HCT116 (cell line): ENCODE measurements at regions not wholly inside any gene's neighbourhood (a gene's known extent, or its start where the extent isn't known, plus 50 kb on each side); places are given as distances from the start of the nearest gene placed in this dataset.

Experiments used
- ATAC-seq: fragments of 200-7000 bp; cut with Tn5 transposase; 2 replicates; pipeline ENCODE4 v1.9.1; 2020; ENCODE audit warnings: mild to moderate bottlenecking, moderate library complexity
- BruUV-seq: library from RNA; stranded (reverse); fragments of 400-500 nt; replicated peaks from 2 replicates; lab custom pipeline; 2021; lab: Mats Ljungman, UMichigan
- CTCF ChIA-PET: fragments of 300-600 bp; sonication (Branson Sonifier 250); formaldehyde crosslinking; loops from one replicate; lab custom pipeline; 2021; ENCODE audit warnings: antibody characterized with exemption; lab: Charles Lee
- POLR2A ChIA-PET: fragments of 300-600, 350-600 bp; sonication (Branson Sonifier 250); formaldehyde crosslinking; loops from one replicate; lab custom pipeline; 2021; ENCODE audit warnings: antibody characterized with exemption; lab: Charles Lee
- RAD21 ChIA-PET, 2 experiments: fragments of 300-600 bp; sonication (Branson Sonifier 250); formaldehyde crosslinking; loops; one replicate each; lab custom pipeline; 2023; ENCODE audit warnings: low total read pairs in 2 of 2; ENCODE audit not compliant: uncharacterized antibody in 2 of 2, unreplicated experiment in 2 of 2, low non-redundant PET in 1 of 2; lab: Charles Lee
- DNase-seq: peaks from one replicate; pipeline ENCODE4 v3.0.0-alpha.2; 2010; ENCODE audit warnings: low read depth, low spot score
- H2AFZ ChIP-seq: fragments of 200-600 bp; shearing (Covaris generic), sonication (generic); 2 replicates; pipeline ENCODE4 v1.6.1; 2017; ENCODE audit warnings: low read depth, mixed run types, mixed read lengths, antibody characterized with exemption, low read length; ENCODE audit not compliant: poor library complexity, severe bottlenecking
- H3K27ac ChIP-seq: 2 replicates; pipeline ENCODE4 v1.5.1; 2012; ENCODE audit warnings: low read depth, low read length
- H3K27me3 ChIP-seq: fragments of 200-600 bp; sonication (generic); 2 replicates; pipeline ENCODE4 v1.6.1; 2016; ENCODE audit warnings: mixed run types, low read length, mixed read lengths; ENCODE audit not compliant: insufficient read depth
- H3K36me3 ChIP-seq, 2 experiments: fragments of 200-500 bp in 1 of 2; fragments of 200-600 bp in 1 of 2; sonication (Bioruptor generic) in 1 of 2; sonication (generic) in 1 of 2; 2 replicates each; pipeline versions ENCODE4 v1.5.1 to v1.6.1; 2014 to 2016; ENCODE audit warnings: low read length in 2 of 2, inconsistent platforms in 1 of 2, mixed read lengths in 1 of 2, mixed run types in 1 of 2; ENCODE audit not compliant: insufficient read depth in 2 of 2, control insufficient read depth in 1 of 2
- H3K4me1 ChIP-seq, 2 experiments: fragments of 200-600 bp in 1 of 2; sonication (generic) in 1 of 2; 2 replicates each; pipeline versions ENCODE4 v1.5.1 to v1.6.1; 2012 to 2017; ENCODE audit warnings: low read length in 2 of 2, inconsistent platforms in 1 of 2, mild to moderate bottlenecking in 1 of 2, mixed read lengths in 1 of 2, mixed run types in 1 of 2, moderate library complexity in 1 of 2; ENCODE audit not compliant: insufficient read depth in 2 of 2, control insufficient read depth in 1 of 2
- H3K4me2 ChIP-seq: fragments of 200-600 bp; sonication (generic); 2 replicates; pipeline ENCODE4 v1.6.1; 2017; ENCODE audit warnings: mixed run types, low read length, mixed read lengths
- H3K4me3 ChIP-seq, 2 experiments: fragments of 200-600 bp in 1 of 2; sonication (generic) in 1 of 2; replicated peaks in 1 of 2; 2 replicates each; pipeline ENCODE4 v1.5.1; 2011 to 2016; ENCODE audit warnings: low read length in 2 of 2, control low read depth in 1 of 2, low read depth in 1 of 2, mild to moderate bottlenecking in 1 of 2, mixed read lengths in 1 of 2, mixed run types in 1 of 2
- H3K79me2 ChIP-seq: fragments of 200-600 bp; sonication (generic); 2 replicates; pipeline ENCODE4 v1.6.1; 2017; ENCODE audit warnings: mild to moderate bottlenecking, mixed run types, low read length, moderate library complexity, mixed read lengths; ENCODE audit not compliant: insufficient read depth
- H3K9ac ChIP-seq: fragments of 200-600 bp; sonication (generic); 2 replicates; pipeline ENCODE4 v1.6.1; 2016; ENCODE audit warnings: low read length, mixed read lengths
- H3K9me2 ChIP-seq: fragments of 200-600 bp; sonication (generic), shearing (Covaris generic); 2 replicates; pipeline ENCODE4 v1.6.1; 2017; ENCODE audit warnings: mixed run types, mild to moderate bottlenecking, moderate library complexity; ENCODE audit not compliant: insufficient read depth
- H3K9me3 ChIP-seq, 2 experiments: fragments of 200-500 bp in 1 of 2; fragments of 200-600 bp in 1 of 2; sonication (Bioruptor generic) in 1 of 2; sonication (generic) in 1 of 2; 2 replicates each; pipeline ENCODE4 v1.6.1; 2014 to 2017; ENCODE audit warnings: low read length in 2 of 2, mixed read lengths in 2 of 2, inconsistent platforms in 1 of 2, low read depth in 1 of 2, mild to moderate bottlenecking in 1 of 2, mixed run types in 1 of 2, moderate library complexity in 1 of 2; ENCODE audit not compliant: control insufficient read depth in 1 of 2, insufficient read depth in 1 of 2
- H4K20me1 ChIP-seq: fragments of 200-600 bp; sonication (generic), shearing (Covaris generic); 2 replicates; pipeline ENCODE4 v1.6.1; 2017; ENCODE audit warnings: mixed run types, mild to moderate bottlenecking, moderate library complexity; ENCODE audit not compliant: insufficient read depth
- ATF3 ChIP-seq: IDR thresholded peaks from 2 replicates; pipeline ENCODE4 v1.6.1; 2012
- CBX3 ChIP-seq: IDR thresholded peaks from 2 replicates; pipeline ENCODE4 v1.6.1; 2012; ENCODE audit warnings: low read depth
- CEBPB ChIP-seq: IDR thresholded peaks from 2 replicates; pipeline ENCODE4 v1.6.1; 2012; ENCODE audit warnings: low read depth
- CTCF ChIP-seq, 3 experiments: fragments of 200-600 bp in 1 of 3; sonication (generic) in 1 of 3; IDR thresholded peaks in 2 of 3; conservative IDR thresholded peaks in 1 of 3; 2 replicates each; pipeline ENCODE4 v1.5.1; 2012 to 2017; ENCODE audit warnings: low read depth in 2 of 3, low read length in 2 of 3, antibody characterized with exemption in 1 of 3, borderline replicate concordance in 1 of 3, control low read depth in 1 of 3, mild to moderate bottlenecking in 1 of 3, mixed read lengths in 1 of 3, mixed run types in 1 of 3, moderate library complexity in 1 of 3; ENCODE audit not compliant: insufficient read depth in 1 of 3
- EGR1 ChIP-seq: IDR thresholded peaks from 2 replicates; pipeline ENCODE4 v1.6.1; 2012; ENCODE audit warnings: low read depth
- ELF1 ChIP-seq: IDR thresholded peaks from 2 replicates; pipeline ENCODE4 v1.6.1; 2012; ENCODE audit warnings: low read depth, borderline replicate concordance
- EZH2 ChIP-seq: fragments of 200-600 bp; sonication (generic); IDR thresholded peaks from 2 replicates; pipeline ENCODE4 v1.6.1; 2017; ENCODE audit warnings: antibody characterized with exemption, mixed run types
- FOSL1 ChIP-seq: IDR thresholded peaks from 2 replicates; pipeline ENCODE4 v1.6.1; 2012; ENCODE audit warnings: low read depth
- MAX ChIP-seq: IDR thresholded peaks from 2 replicates; pipeline ENCODE4 v1.6.1; 2012
- POLR2AphosphoS5 ChIP-seq: IDR thresholded peaks from 2 replicates; pipeline ENCODE4 v1.6.1; 2011; ENCODE audit warnings: mild to moderate bottlenecking, low read depth, low read length, moderate library complexity
- RAD21 ChIP-seq: IDR thresholded peaks from 2 replicates; pipeline ENCODE4 v1.6.1; 2012; ENCODE audit warnings: low read depth, mild to moderate bottlenecking
- SIN3A ChIP-seq: IDR thresholded peaks from 2 replicates; pipeline ENCODE4 v1.6.1; 2012; ENCODE audit warnings: low read depth
- SRF ChIP-seq: IDR thresholded peaks from 2 replicates; pipeline ENCODE4 v1.6.1; 2012; ENCODE audit warnings: low read depth
- YY1 ChIP-seq: IDR thresholded peaks from 2 replicates; pipeline ENCODE4 v1.6.1; 2011; ENCODE audit warnings: low read length, low read depth, moderate library complexity, mild to moderate bottlenecking; ENCODE audit not compliant: insufficient replicate concordance; ENCODE audit errors: extremely low read depth
- ZBTB33 ChIP-seq: IDR thresholded peaks from 2 replicates; pipeline ENCODE4 v1.6.1; 2011; ENCODE audit warnings: mild to moderate bottlenecking, low read length, moderate library complexity; ENCODE audit not compliant: insufficient replicate concordance; ENCODE audit errors: extremely low read depth
- ZFX ChIP-seq: fragments of 450-650 bp; IDR thresholded peaks from 2 replicates; pipeline ENCODE4 v1.6.1; 2017
- ZNF274 ChIP-seq: fragments of 200-500 bp; sonication (Bioruptor generic); IDR thresholded peaks from 2 replicates; pipeline ENCODE4 v1.6.1; 2014; ENCODE audit warnings: mild to moderate bottlenecking, low read depth, low read length, inconsistent platforms
- intact Hi-C: fragments of 100-400 bp; cut with micrococcal nuclease; formaldehyde crosslinking; loops from 2 replicates; pipeline ENCODE4 v1.10.0; 2022

GRCh38 chr2:39851651-39852110 lies 72.6 kb upstream of the THUMPD2 start:
- Histone ChIP-seq H3K4me1 (no peaks in the 10 kb centered on the region), H3K4me2 (no peak overlapping the region), H3K4me3 (no peak overlapping the region), H4K20me1 (no peaks in the 10 kb centered on the region), H2AFZ (no peak overlapping the region), H3K9me2 (no peaks in the 10 kb centered on the region), H3K27ac (no peak overlapping the region), H3K79me2 (no peaks in the 10 kb centered on the region), H3K9me3 (no peaks in the 10 kb centered on the region), H3K9ac (no peak overlapping the region), H3K27me3 (no peaks in the 10 kb centered on the region), H3K36me3 (no peaks in the 10 kb centered on the region)
- CTCF ChIA-PET = interaction anchor here (1.0 kb wide), 1 partner anchor 393 kb away, joined by 4 read pairs; no protein-coding TSS in a partner anchor
- no peak for ATAC-seq
- POLR2A ChIA-PET = no interaction called here
- 0 out of 2 replicates have a peak, but pooled peaks have one; percentile 9 for TF ChIP-seq RAD21
- no peak for TF ChIP-seq FOSL1
- TF ChIP-seq MAX = no peak
- no peak for TF ChIP-seq EZH2
- no peak for TF ChIP-seq ZNF274
- no peak for DNase-seq
- intact Hi-C loops = no loop called here
- RAD21 ChIA-PET = no interaction called here
- BruUV-seq = no TSS peak

- DNase-seq (no peak), ATAC-seq (no peak)
- H3K36me3 ChIP-seq = no peaks in the 10 kb centered on the region
- H3K4me1 ChIP-seq = 0 out of 4 replicates have a peak, but pooled peaks cover 0 to under 1% of the 10 kb centered on the region in 2 experiments
- no peak overlapping the region for H3K9ac ChIP-seq
- intact Hi-C loops = no loop called here
- ChIA-PET RAD21 (no interaction called here), CTCF (interaction anchor here (1.0 kb wide), 1 partner anchor 393 kb away, joined by 4 read pairs; no protein-coding TSS in a partner anchor), POLR2A (no interaction called here)
- BruUV-seq = no TSS peak
- H3K27me3 ChIP-seq = no peaks in the 10 kb centered on the region
- H3K4me3 ChIP-seq = no peak overlapping the region
- H3K79me2 ChIP-seq = no peaks in the 10 kb centered on the region
- H4K20me1 ChIP-seq = no peaks in the 10 kb centered on the region
- no peak overlapping the region for H3K27ac ChIP-seq
- H3K9me2 ChIP-seq = no peaks in the 10 kb centered on the region
- no peak overlapping the region for H3K4me2 ChIP-seq
- no peaks in the 10 kb centered on the region for H3K9me3 ChIP-seq
- no peak overlapping the region for H2AFZ ChIP-seq
- no peak for TF ChIP-seq SIN3A
- no peak for TF ChIP-seq POLR2AphosphoS5
- TF ChIP-seq SRF = no peak
- no peak for TF ChIP-seq RAD21
- no peak for TF ChIP-seq ZFX
- TF ChIP-seq MAX = no peak
- no peak for TF ChIP-seq ZBTB33
- no peak for TF ChIP-seq CTCF (IDR thresholded peaks at IDR 0.05 in 2 of 3, conservative IDR thresholded peaks at IDR 0.05 in 1 of 3; ENCODE audit: borderline replicate concordance in 1 of 3, insufficient read depth in 1 of 3, low read depth in 2 of 3, low read length in 2 of 3)
- TF ChIP-seq EGR1 = no peak
- no peak for TF ChIP-seq CBX3
- no peak for TF ChIP-seq CEBPB
- no peak for TF ChIP-seq ELF1
- no peak for TF ChIP-seq EZH2
- no peak for TF ChIP-seq ATF3
- TF ChIP-seq YY1 = no peak
Observed at GRCh38 chr2:39851251-39851650, 72.2 kb upstream of the THUMPD2 start.
